IMR-90 (cell line): ENCODE measurements at regions not wholly inside any gene's neighbourhood (a gene's known extent, or its start where the extent isn't known, plus 50 kb on each side); places are given as distances from the start of the nearest gene placed in this dataset.

Experiments used
- ATAC-seq: fragments of 200-7000 bp; cut with Tn5 transposase; 2 replicates; pipeline ENCODE4 v1.9.1; 2020; ENCODE audit warnings: low read depth, mild to moderate bottlenecking, moderate library complexity
- BruUV-seq: library from RNA; stranded (reverse); fragments of 400-500 nt; replicated peaks from 2 replicates; lab custom pipeline; 2021; lab: Mats Ljungman, UMichigan
- CTCF ChIA-PET: fragments of 300-600 bp; formaldehyde crosslinking; extraction: SDS; loops from one replicate; lab custom pipeline; 2021; ENCODE audit warnings: antibody characterized with exemption; lab: Yijun Ruan, JAX
- POLR2A ChIA-PET: fragments of 300-600 bp; sonication (Branson Sonifier 250); formaldehyde crosslinking; loops from one replicate; lab custom pipeline; 2022; ENCODE audit warnings: antibody characterized with exemption; ENCODE audit not compliant: unreplicated experiment; lab: Charles Lee
- DNase-seq: peaks from one replicate; pipeline ENCODE4 v3.0.0; 2013
- H2AFZ ChIP-seq: replicated peaks from 2 replicates; pipeline ENCODE3; 2013; ENCODE audit warnings: low read length, mild to moderate bottlenecking; ENCODE audit not compliant: poor library complexity
- H2AK5ac ChIP-seq: 2 replicates; pipeline ENCODE4 v1.6.1; 2013; ENCODE audit warnings: low read depth, low read length, inconsistent platforms
- H2AK9ac ChIP-seq: replicated peaks from 2 replicates; pipeline ENCODE3; 2013; ENCODE audit warnings: mild to moderate bottlenecking, low read depth, low read length, moderate library complexity; ENCODE audit not compliant: poor library complexity
- H2BK120ac ChIP-seq: 2 replicates; pipeline ENCODE4 v1.6.1; 2013; ENCODE audit warnings: low read depth, low read length, inconsistent platforms
- H2BK15ac ChIP-seq: 3 replicates; pipeline ENCODE4 v1.6.1; 2013; ENCODE audit warnings: low read depth, low read length, inconsistent platforms
- H2BK20ac ChIP-seq: 2 replicates; pipeline ENCODE4 v1.6.1; 2013; ENCODE audit warnings: low read depth, mild to moderate bottlenecking, inconsistent platforms, low read length, moderate library complexity
- H2BK5ac ChIP-seq: 2 replicates; pipeline ENCODE4 v1.6.1; 2013; ENCODE audit warnings: mild to moderate bottlenecking, low read depth, low read length, inconsistent platforms; ENCODE audit not compliant: poor library complexity, severe bottlenecking
- H3K14ac ChIP-seq: replicated peaks from 2 replicates; pipeline ENCODE4 v1.6.1; 2013; ENCODE audit warnings: low read depth, low read length, inconsistent platforms
- H3K18ac ChIP-seq: 2 replicates; pipeline ENCODE4 v1.6.1; 2013; ENCODE audit warnings: low read depth, low read length, control low read depth
- H3K23ac ChIP-seq: 2 replicates; pipeline ENCODE4 v1.6.1; 2013; ENCODE audit warnings: low read depth, low read length, inconsistent platforms
- H3K27ac ChIP-seq: 2 replicates; pipeline ENCODE4 v1.5.1; 2013; ENCODE audit warnings: mild to moderate bottlenecking, control low read depth, low read length; ENCODE audit not compliant: insufficient read depth
- H3K27me3 ChIP-seq: 2 replicates; pipeline ENCODE4 v1.6.1; 2013; ENCODE audit warnings: low read length; ENCODE audit not compliant: control insufficient read depth, insufficient read depth
- H3K36me3 ChIP-seq: 2 replicates; pipeline ENCODE4 v1.6.1; 2013; ENCODE audit warnings: low read length, mixed read lengths; ENCODE audit not compliant: control insufficient read depth, insufficient read depth
- H3K4ac ChIP-seq: 2 replicates; pipeline ENCODE4 v1.6.1; 2013; ENCODE audit warnings: low read depth, low read length, inconsistent platforms
- H3K4me1 ChIP-seq: 2 replicates; pipeline ENCODE4 v1.6.1; 2013; ENCODE audit warnings: low read length, mixed read lengths; ENCODE audit not compliant: control insufficient read depth, insufficient read depth
- H3K4me2 ChIP-seq: 2 replicates; pipeline ENCODE4 v1.6.1; 2013; ENCODE audit warnings: low read depth, mild to moderate bottlenecking, control low read depth, low read length, moderate library complexity
- H3K4me3 ChIP-seq: 2 replicates; pipeline ENCODE4 v1.5.1; 2013; ENCODE audit warnings: low read depth, mild to moderate bottlenecking, control low read depth, low read length, moderate library complexity; ENCODE audit not compliant: insufficient read depth
- H3K56ac ChIP-seq: 2 replicates; pipeline ENCODE4 v1.6.1; 2013; ENCODE audit warnings: low read length, inconsistent platforms; ENCODE audit not compliant: insufficient read depth; ENCODE audit errors: extremely low read depth
- H3K79me1 ChIP-seq, 2 experiments: 2 replicates each; pipeline ENCODE4 v1.6.1; 2013; ENCODE audit warnings: low read length in 2 of 2, inconsistent platforms in 1 of 2, low read depth in 1 of 2
- H3K9ac ChIP-seq: 2 replicates; pipeline ENCODE4 v1.6.1; 2013; ENCODE audit warnings: low read depth, low read length, control low read depth
- H3K9me1 ChIP-seq: 2 replicates; pipeline ENCODE4 v1.6.1; 2013; ENCODE audit warnings: low read length, inconsistent platforms; ENCODE audit not compliant: insufficient read depth
- H3K9me3 ChIP-seq: 2 replicates; pipeline ENCODE4 v1.6.1; 2013; ENCODE audit warnings: low read length; ENCODE audit not compliant: control insufficient read depth, insufficient read depth
- H4K20me1 ChIP-seq: 2 replicates; pipeline ENCODE4 v1.6.1; 2013; ENCODE audit warnings: low read length, inconsistent platforms; ENCODE audit not compliant: insufficient read depth
- H4K5ac ChIP-seq: 2 replicates; pipeline ENCODE4 v1.6.1; 2013; ENCODE audit warnings: mild to moderate bottlenecking, low read depth, low read length, control low read depth
- H4K8ac ChIP-seq, 2 experiments: 2 replicates each; pipeline ENCODE4 v1.6.1; 2013; ENCODE audit warnings: low read depth in 2 of 2, low read length in 2 of 2, control low read depth in 1 of 2, inconsistent platforms in 1 of 2
- H4K91ac ChIP-seq: 2 replicates; pipeline ENCODE4 v1.6.1; 2013; ENCODE audit warnings: low read depth, low read length, inconsistent platforms; ENCODE audit not compliant: insufficient read depth
- BHLHE40 ChIP-seq: fragments of 150-350 bp; IDR thresholded peaks from 2 replicates; pipeline ENCODE4 v1.6.1; 2016; ENCODE audit warnings: mild to moderate bottlenecking, low read depth, low read length
- CEBPB ChIP-seq: IDR thresholded peaks from 2 replicates; pipeline ENCODE4 v1.6.1; 2012; ENCODE audit warnings: low read depth, low read length, improper control_type of control experiment
- CHD1 ChIP-seq: IDR thresholded peaks from 2 replicates; pipeline ENCODE4 v1.6.1; 2012; ENCODE audit warnings: low read depth, low read length, improper control_type of control experiment
- CTCF ChIP-seq: conservative IDR thresholded peaks from 2 replicates; pipeline ENCODE4 v1.5.1; 2012; ENCODE audit warnings: mild to moderate bottlenecking, low read depth, low read length, improper control_type of control experiment
- FOS ChIP-seq: fragments of 150-350 bp; IDR thresholded peaks from 2 replicates; pipeline ENCODE4 v1.6.1; 2016; ENCODE audit warnings: low read depth, low read length
- MAFK ChIP-seq: IDR thresholded peaks from 2 replicates; pipeline ENCODE4 v1.6.1; 2012; ENCODE audit warnings: low read depth, low read length, improper control_type of control experiment
- MAZ ChIP-seq: IDR thresholded peaks from 2 replicates; pipeline ENCODE4 v1.6.1; 2012; ENCODE audit warnings: low read depth, mild to moderate bottlenecking, low read length, improper control_type of control experiment, moderate library complexity, borderline replicate concordance
- MXI1 ChIP-seq: IDR thresholded peaks from 2 replicates; pipeline ENCODE4 v1.6.1; 2012; ENCODE audit warnings: low read depth, mild to moderate bottlenecking, low read length, moderate library complexity, borderline replicate concordance
- NFE2L2 ChIP-seq: fragments of 150-350 bp; IDR thresholded peaks from 2 replicates; pipeline ENCODE4 v1.6.1; 2016; ENCODE audit warnings: low read depth, mild to moderate bottlenecking, low read length
- POLR2A ChIP-seq: IDR thresholded peaks from 2 replicates; pipeline ENCODE4 v1.6.1; 2012; ENCODE audit warnings: mild to moderate bottlenecking, low read depth, low read length
- RAD21 ChIP-seq: IDR thresholded peaks from 2 replicates; pipeline ENCODE4 v1.6.1; 2012; ENCODE audit warnings: low read length, improper control_type of control experiment
- RFX5 ChIP-seq: IDR thresholded peaks from 2 replicates; pipeline ENCODE4 v1.8.0; 2012; ENCODE audit warnings: low read depth, mild to moderate bottlenecking, low read length, moderate library complexity
- dilution Hi-C: fragments of 300-500 bp; cut with HindIII; formaldehyde crosslinking; loops from one replicate; pipeline ENCODE4 v1.14.3; 2018; ENCODE audit warnings: low sequenced_read_pairs; ENCODE audit not compliant: unreplicated experiment
- in situ Hi-C: fragments of 300-500 bp; cut with MboI; formaldehyde crosslinking; loops from 3 replicates; pipeline ENCODE4 v1.14.3; 2019; ENCODE audit warnings: low sequenced_read_pairs, inconsistent platforms, mixed read lengths
- intact Hi-C: fragments of 100-400 bp; cut with micrococcal nuclease; formaldehyde crosslinking; loops from 2 replicates; pipeline ENCODE4 v1.10.0; 2022
- TF ChIP-seq, protein P1 (sequence below): fragments of 150-350 bp; IDR thresholded peaks from 2 replicates; pipeline ENCODE4 v1.6.1; 2017; ENCODE audit warnings: mild to moderate bottlenecking, antibody characterized with exemption, low read length, low read depth

DNA sequence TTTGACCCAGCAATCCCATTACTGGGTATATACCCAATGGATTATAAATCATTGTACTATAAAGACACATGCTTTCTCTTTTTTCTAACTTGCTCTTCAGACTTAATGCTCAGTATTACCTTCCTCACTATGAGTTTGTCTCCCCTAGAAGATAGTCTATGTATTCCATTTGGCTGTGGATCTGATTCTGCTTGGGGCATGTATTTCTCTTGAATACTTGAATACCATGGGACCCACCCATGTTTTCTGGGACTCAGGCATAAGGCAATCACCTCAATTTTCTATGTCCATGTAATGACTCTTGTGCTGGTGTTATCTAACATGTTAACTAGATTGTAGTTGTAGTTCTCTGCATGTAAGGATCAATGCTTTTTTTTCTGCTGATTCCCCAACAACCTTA is 70.4 kb upstream of the PPM1H start:
- no peak for TF ChIP-seq RFX5
- no peak for TF ChIP-seq CHD1
- TF ChIP-seq BHLHE40: no peak
- TF ChIP-seq MAZ: no peak
- TF ChIP-seq CTCF: no peak
- TF ChIP-seq MXI1: no peak
- no peak for TF ChIP-seq MAFK
- TF ChIP-seq, protein P1, sequence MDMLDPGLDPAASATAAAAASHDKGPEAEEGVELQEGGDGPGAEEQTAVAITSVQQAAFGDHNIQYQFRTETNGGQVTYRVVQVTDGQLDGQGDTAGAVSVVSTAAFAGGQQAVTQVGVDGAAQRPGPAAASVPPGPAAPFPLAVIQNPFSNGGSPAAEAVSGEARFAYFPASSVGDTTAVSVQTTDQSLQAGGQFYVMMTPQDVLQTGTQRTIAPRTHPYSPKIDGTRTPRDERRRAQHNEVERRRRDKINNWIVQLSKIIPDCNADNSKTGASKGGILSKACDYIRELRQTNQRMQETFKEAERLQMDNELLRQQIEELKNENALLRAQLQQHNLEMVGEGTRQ: no peak
- no peak for TF ChIP-seq POLR2A
- TF ChIP-seq RAD21: no peak
- TF ChIP-seq CEBPB: no peak
- no peak for TF ChIP-seq NFE2L2
- no peak for TF ChIP-seq FOS
- no peaks in the 10 kb centered on the region for H3K27me3 ChIP-seq
- H3K23ac ChIP-seq: no peak overlapping the region
- no peak overlapping the region for H3K4me3 ChIP-seq
- no peak overlapping the region for H4K8ac ChIP-seq
- dilution Hi-C loops: no loop called here
- H3K27ac ChIP-seq: no peak overlapping the region
- H3K4me2 ChIP-seq: no peak overlapping the region
- no peak overlapping the region for H2AFZ ChIP-seq
- no peak overlapping the region for H3K4ac ChIP-seq
- H2BK120ac ChIP-seq: no peak overlapping the region
- H2BK5ac ChIP-seq: no peak overlapping the region
- H2AK9ac ChIP-seq: no peak overlapping the region
- ATAC-seq: no peak
- H3K14ac ChIP-seq: no peak overlapping the region
- no peaks in the 10 kb centered on the region for H3K79me1 ChIP-seq
- in situ Hi-C loops: no loop called here
- CTCF ChIA-PET: interaction anchor here (0.6 kb wide), 1 partner anchor 13 kb away, joined by 3 read pairs; no protein-coding TSS in a partner anchor
- intact Hi-C loops: no loop called here
- no peak overlapping the region for H3K18ac ChIP-seq
- H4K91ac ChIP-seq: no peak overlapping the region
- H3K9me1 ChIP-seq: no peaks in the 10 kb centered on the region
- BruUV-seq: no TSS peak
- no peak overlapping the region for H2BK20ac ChIP-seq
- no peak overlapping the region for H3K56ac ChIP-seq
- no peaks in the 10 kb centered on the region for H3K36me3 ChIP-seq
- H3K9me3 ChIP-seq: no peaks in the 10 kb centered on the region
- no peak for DNase-seq
- no peak overlapping the region for H2AK5ac ChIP-seq
- H4K20me1 ChIP-seq: no peaks in the 10 kb centered on the region
- no peak overlapping the region for H4K5ac ChIP-seq
- no peak overlapping the region for H2BK15ac ChIP-seq
- POLR2A ChIA-PET: no interaction called here
- no peaks in the 10 kb centered on the region for H3K4me1 ChIP-seq
- H3K9ac ChIP-seq: no peak overlapping the region
